Pulmonary artery endothelial cell (primary cell): ENCODE measurements at regions not wholly inside any gene's neighbourhood (a gene's known extent, or its start where the extent isn't known, plus 50 kb on each side); places are given as distances from the start of the nearest gene placed in this dataset.

Experiments
- DNase-seq: peaks from one replicate; pipeline ENCODE4 v3.0.0-alpha.2; 2011; ENCODE audit warnings: low read depth, low spot score

DNA sequence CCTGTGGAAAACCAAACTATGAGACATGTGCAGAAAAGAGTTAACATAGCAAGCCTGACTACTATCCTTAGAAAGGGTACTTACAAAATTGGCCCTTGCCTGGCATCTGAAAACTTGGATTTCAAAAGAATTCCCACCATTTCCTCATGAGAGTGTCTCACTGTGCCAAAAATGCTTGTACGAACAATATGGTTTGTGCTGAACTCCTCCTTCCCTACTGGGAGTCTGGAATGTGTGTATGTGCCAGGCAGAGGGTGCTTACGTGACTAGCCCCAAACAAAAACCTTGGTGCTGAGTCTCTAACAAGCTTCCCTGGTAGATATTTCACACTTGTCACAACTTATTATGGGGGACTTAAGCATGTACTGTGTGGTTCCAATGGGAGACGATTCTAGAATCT is 81.7 kb upstream of the GIMD1 start:
- no peak for DNase-seq

DNA sequence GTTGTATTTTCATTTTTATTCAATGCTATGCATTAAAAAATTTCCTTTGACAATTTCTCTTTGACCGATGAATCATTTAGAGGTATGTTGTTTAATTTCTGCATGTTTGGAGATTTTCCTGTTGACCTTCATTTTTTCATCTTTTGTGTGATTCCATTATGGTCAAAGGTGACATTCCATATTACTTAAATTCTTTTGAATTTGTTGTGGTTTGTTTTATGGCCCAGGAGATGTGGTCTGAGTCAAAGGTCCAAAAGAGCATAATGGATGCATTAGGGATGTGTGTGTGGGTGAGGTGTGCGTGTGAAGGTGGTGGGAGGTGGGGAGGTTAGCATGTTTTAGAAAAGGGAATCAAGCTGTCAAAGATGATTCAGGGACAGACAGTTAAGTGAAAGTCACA is 76.0 kb upstream of the GIMD1 start:
- DNase-seq = no peak

DNA sequence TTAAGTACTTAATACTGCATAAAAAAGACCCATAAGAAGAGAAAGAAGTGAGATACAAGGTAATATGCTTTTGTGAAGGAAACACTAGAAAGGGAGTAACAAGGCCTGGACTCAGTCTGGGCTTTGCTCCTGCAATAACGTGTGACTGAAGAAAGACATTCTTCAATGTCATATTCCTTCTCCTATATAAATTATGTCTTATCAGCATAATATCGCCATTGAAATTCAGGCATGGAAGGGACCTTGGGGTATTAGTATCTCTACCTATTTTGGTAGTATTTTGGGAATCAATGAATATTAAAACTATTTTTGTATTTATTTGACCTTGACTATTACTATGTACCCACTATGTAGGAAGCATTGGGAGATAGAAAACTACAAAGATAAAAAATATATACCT is 62.2 kb upstream of the GIMD1 start:
- DNase-seq = no peak

- DNase-seq = no peak
These were observed 61.3 kb upstream of the GIMD1 start for GRCh38 chr4:106429885-106430284.

DNA sequence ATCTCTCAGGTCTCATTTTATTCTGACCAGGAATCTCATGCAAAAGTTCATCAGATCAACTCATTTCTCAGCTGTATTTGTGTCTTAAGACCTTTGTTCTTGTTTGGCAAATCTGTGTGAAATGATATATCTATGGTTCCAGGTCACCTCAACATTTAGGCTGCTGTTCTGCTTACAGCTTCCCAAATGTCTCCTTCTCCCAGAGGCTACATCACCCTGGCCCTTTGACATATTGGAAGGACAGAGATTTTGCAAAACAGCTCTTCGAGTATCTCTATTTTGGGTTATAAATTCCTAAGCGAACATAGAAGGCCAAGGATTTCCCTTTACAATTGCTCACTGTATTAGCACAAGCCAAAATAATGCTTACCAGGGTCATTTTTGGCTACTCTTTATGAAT is 57.5 kb upstream of the GIMD1 start:
- DNase-seq = no peak

GRCh38 chr4:106425576-106425975 is 57.0 kb upstream of the GIMD1 start:
- DNase-seq = no peak

DNA sequence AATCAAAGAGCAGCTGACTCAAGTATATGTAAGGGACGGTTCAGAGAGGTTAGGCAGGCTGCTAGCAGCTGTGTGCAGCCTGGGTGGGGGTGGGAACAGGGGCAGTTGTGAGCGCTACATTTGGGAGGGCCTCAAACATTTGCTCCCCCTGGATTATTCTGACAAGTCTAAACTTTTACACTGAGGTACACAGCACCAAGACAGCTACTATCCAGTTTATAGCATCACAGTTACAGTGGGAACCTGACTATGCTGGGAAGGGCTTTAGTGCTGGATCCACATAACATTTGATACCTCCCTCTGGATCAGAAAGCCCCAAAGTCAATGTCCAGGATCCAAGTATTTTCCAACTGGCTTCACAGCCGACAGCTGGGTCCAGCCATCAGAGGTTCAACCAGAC is 55.8 kb upstream of the GIMD1 start:
- DNase-seq = no peak

GRCh38 chr4:106423791-106424190 is 55.2 kb upstream of the GIMD1 start:
- no peak for DNase-seq

DNA sequence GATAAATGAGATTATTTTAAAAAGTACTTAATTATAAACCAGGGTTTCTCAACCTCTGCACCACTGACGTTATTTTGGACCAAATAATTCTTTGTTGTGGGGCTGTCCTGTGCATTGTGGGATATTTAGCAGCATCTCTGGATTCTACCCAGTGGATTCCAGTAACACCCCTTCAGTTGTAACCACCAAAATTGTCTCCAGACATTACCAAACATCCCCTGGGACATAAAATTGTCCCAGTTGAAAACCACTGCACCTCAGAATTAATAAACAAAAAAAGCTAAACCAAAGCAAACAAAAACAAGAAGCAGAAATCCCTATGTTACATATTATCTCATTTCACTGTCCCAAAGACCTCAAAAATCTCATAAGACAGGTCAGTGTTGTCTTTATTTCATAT is 54.2 kb upstream of the GIMD1 start:
- DNase-seq = no peak

- DNase-seq = no peak
These were observed 53.1 kb upstream of the GIMD1 start for GRCh38 chr4:106421441-106422296.

DNA sequence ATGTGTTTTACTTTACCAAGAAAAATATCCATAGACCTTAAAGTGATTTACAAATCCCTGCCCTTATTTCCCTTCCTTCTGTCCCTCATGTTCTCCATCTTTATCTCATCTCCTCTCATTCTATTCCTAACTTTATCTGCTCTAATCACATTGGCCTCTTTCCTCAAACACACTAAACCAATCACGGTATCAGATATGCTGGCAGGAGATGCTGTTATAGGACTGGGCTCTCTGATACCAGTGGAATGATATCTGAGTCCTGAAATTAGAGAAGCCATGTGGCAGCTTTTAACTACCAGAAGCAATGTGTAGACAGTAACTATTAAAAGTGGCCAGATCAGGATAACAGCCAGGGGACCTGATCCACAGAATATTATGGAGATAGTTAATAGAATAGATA is 49.9 kb upstream of the GIMD1 start:
- no peak for DNase-seq
